HG02938 (cell line): ENCODE measurements at regions not wholly inside any gene's neighbourhood (a gene's known extent, or its start where the extent isn't known, plus 50 kb on each side); places are given as distances from the start of the nearest gene placed in this dataset.
"Not testable (repeated sequence)": the region's sequence is repeated elsewhere in the genome, so short reads cannot be mapped to it uniquely, and the experiment has no call there.

Experiments
- ATAC-seq: cut with Tn5 transposase; IDR thresholded peaks from one replicate; pipeline ENCODE4 v1.9.1; 2021; ENCODE audit warnings: mild to moderate bottlenecking, moderate library complexity; ENCODE audit not compliant: unreplicated experiment

DNA sequence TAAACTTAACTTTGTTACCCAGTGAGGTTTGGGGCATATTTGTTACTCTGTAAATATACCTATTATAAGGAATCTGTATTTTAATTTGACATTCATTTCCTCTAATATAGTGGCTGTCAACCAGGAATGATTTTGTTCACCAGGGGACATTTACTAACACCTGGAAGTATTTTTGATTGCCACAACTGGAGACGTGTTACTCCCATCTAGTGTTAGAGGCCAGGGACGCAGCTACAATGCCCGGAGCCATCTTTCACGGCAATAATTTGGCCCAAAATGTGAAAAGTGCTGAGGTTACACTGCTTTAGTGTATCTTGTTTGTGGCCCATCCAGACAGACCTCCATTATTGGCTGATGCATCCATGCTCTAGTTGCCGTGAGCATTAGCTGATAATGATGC lies 881.3 kb upstream of the ATXN7L3B start:
- ATAC-seq: no peak

DNA sequence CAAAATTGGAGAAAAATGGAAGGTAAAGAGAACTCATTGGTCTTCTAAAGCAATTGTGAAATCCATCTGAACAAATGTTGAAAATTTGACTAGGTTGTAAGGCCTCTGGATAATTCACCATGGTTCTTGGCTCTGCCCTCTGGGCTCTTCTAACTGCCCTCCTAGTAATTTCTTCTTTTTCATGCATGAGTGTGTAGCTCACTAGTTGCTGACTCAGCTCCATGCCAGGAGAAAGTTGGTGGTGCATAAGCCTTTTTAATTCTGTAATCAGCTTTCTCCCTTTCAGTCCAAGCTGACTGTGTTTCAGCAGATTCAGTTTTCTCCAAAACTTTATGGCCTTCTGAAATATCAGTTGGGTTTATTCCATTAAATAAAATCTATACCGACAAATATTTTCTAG lies 877.8 kb upstream of the ATXN7L3B start:
- ATAC-seq: no peak

DNA sequence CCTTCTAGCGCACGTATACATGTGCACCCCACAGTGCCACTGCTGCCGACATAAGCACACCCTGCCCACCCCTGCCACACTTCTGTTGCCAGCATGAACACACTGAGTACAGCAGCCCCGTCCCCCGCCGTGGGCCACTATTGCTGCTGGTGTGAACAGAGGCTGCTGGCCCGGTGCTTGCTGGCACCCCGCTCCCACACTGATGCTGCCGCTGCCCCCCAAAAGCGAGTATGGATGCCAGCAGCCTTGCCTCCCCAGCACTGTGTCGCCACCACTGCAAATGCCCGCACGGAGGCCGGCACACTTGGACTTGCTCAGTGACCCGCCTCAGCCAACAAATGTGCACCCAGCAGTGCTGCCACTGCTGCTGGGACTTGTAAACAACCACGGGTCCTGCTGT lies 872.4 kb upstream of the ATXN7L3B start:
- no peak for ATAC-seq

DNA sequence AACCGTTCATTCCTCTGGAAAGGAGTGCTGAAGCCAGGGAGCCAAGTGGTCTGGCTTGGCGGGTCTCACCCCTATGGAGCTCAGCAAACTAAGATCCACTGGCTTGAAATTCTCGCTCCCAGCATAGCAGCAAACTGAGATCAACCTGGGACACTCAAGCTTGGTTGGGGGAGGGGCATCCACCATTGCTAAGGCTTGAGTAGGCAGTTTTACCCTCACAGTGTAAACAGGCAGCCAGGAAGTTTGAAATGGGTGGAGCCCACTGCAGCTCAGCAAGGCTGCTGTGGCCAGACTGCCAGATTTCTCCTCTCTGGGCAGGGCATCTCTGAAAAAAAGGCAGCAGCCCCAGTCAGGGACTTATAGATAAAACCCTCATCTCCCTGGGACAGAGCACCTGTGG lies 866.1 kb upstream of the ATXN7L3B start:
- ATAC-seq: not testable (repeated sequence)

DNA sequence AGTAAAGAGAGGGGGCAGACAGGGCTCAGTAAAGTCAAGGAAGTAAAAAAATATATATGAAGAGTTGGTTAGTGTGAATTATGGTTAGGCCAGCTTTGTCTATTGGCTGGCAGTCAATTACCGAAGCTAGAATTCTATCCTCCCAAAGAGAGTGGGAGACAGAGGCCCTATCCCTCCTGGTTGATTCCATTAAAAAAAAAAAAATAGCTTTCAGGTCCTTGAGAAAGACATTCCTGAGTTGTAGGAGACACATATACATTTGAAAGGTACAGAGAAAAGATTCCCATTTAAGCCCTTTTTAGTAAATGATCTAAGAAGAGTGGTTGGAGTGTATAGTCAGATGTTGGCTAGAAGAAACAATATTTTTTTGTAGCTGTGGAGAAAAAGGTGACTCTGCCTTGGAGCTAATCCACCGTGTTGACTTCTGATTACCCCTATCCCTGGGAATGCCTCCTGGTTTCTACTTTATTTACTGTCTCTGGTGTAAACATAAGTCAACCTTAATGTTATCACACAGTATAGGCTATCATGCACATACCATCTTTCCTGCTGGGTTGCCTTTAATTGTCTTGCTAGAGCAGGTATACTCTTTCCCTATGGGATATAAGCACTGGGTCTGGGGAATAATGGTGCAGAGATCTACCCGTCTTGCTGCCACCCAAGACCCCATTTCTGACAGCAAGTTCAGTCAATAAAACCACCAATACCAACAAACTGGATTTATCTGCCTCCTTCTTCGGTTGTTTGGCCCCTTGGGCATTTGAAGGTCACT lies 859.9 kb upstream of the ATXN7L3B start:
- ATAC-seq: no peak

DNA sequence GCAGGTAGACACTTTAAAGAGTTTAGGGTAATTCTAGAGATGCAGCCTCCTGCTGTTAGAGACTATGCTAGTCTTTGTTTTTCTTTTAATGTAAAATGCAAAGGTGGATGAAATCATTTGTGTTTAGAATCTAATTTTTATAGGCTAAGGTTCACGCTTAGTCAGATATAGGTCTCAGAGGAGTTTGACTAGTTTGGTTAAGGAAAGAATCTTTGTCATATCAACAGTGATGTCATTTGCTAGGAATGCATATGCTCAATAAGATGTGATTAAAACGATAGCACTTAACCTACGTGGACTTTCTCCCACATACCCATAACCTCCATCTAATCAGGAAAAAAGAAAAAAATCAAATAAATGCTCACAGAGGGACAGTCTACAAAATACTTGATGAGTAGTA lies 859.3 kb upstream of the ATXN7L3B start:
- ATAC-seq: no peak

DNA sequence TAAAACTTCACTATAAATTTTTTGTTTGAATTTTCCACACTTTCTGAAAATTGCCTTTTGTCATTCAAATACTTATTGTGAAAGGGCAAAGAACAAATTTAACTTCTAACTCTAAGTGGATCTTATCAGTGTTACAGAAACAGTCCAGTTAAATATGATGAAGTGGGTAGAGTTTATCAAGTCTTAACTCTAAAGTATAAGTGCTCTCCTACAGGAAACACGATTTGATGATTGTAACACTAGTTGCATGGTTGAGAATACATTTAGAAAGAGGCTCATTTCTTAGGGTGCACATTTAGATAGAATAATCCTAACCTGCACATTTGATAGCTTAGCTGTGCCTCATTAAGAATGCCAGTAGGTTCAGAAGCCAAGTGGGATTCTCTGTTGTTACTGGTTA lies 838.3 kb upstream of the ATXN7L3B start:
- no peak for ATAC-seq

DNA sequence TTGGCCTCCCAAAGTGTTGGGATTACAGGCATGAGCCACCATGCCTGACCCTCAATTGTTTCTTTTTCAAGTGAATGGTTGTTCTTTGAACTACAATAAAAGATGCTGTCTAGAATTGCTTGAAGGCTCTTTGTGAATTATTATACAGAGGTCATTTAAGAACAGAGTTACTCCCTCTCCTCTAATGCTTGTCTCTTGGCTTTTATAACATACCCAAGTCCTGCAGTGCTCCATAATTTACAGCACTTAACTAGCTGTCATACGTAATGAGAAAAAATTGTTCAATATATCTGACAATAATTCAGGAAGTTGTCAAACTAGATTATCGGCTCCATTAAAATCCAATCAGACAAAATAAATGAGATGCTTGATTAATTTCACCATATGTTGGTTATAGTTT lies 823.0 kb upstream of the ATXN7L3B start:
- ATAC-seq: no peak

DNA sequence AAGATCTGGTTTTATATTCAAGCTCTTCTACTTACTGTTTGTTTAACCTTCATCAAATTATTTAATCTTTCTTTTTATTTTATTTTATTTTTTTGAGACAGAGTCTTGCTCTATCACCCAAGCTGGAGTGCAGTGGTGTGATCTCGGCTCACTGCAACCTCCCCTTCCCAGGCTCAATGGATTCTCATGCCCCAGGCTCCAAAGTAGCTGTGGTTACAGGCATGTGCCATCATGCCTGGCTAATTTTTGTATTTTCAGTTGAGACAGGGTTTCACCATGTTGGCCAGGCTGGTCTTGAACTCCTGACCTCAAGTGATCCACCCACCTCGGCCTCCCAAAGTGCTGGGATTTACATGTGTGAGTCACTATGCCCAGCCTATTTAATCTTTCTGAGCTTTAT lies 821.5 kb upstream of the ATXN7L3B start:
- ATAC-seq: not testable (repeated sequence)

DNA sequence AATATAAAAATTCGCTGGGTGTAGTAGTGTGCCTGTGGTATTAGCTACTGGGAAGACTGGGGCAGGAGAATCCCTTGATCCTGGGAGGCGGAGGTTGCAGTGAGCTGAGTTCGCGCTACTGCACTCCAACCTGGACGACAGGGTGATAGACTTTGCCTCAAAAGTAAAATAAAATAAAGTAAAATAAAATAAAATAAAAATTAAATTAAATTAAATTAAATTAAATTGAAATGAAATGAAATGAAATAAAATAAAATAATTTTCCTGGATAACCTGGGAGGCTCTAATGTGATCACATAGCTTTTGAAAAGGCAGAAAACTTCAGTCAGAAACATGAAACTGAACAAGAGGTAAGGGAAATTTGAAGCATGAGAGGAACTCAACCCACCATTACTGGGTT lies 818.4 kb upstream of the ATXN7L3B start:
- no peak for ATAC-seq

DNA sequence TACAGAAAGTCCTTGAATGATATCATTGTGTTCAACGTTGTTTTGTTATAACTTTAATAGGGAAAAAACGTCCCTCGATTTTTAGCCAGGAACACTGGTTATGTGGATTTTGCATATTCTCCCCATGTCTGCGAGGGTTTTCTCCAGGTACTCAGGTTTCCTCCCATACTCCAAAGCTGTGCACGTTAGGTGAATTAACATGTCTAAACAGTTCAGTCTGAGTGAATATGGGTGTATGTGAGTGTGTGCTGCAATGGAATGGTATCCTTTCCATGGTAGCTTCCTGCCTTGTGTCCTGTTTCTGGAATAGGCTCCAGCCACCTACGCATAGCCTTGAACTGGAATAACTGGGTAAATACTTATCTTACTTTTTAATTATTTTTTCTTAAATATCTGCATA lies 810.8 kb upstream of the ATXN7L3B start:
- ATAC-seq: no peak

DNA sequence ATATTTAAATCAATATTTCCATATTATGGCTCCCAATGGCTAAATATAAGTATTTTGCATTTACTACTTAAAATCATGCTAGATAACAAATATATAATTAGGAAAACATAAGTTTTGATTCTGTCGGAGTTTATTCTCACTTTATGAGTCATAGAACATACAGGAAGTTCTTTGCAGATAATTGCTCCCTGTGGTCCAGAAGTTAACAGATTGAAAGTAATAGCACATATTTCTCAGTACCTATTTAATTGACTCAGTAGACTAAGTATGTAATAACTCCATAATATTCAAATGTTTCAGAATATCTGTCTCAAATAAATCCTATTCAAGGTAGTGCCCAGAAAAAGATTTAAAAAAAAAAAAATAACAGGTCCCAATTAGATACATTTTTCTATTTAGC lies 806.0 kb upstream of the ATXN7L3B start:
- no peak for ATAC-seq

DNA sequence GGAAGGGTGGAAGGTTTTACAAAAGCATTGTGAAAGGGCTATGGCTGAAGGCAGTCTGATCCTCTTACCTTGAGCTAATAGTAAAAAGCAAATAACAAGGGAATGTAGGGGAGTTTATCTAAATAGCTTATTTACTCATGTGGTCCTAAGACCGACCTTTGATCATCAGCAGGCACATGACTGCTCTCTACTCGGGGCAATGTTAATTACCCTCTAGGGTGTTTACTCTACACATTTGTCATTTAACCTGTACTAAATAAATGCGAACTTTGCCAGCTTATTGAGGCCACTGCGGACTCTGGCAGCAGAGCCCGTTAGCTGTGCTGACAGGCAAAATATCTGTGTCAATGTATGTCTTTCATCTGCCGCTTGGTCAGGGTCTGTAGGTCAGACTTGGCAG lies 768.3 kb upstream of the ATXN7L3B start:
- ATAC-seq: no peak

DNA sequence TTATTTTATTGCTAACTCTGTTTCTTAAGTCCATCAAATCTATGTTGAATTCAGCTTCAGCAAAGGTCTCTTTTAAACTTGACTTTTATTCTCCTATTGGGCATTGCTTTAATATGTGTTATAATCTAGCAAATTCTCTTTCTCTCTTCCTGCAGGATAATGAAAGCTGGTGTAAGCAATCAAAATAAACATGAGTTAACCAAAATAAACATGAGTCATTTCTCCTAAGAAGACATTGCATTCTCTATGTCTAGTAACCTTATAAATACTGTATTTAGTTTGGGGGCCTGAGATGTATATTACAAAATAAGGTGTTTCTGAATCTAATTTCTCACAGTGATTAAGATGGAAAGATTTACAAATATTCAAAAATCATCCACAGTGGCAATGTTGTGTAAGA lies 739.1 kb upstream of the ATXN7L3B start:
- ATAC-seq: no peak

DNA sequence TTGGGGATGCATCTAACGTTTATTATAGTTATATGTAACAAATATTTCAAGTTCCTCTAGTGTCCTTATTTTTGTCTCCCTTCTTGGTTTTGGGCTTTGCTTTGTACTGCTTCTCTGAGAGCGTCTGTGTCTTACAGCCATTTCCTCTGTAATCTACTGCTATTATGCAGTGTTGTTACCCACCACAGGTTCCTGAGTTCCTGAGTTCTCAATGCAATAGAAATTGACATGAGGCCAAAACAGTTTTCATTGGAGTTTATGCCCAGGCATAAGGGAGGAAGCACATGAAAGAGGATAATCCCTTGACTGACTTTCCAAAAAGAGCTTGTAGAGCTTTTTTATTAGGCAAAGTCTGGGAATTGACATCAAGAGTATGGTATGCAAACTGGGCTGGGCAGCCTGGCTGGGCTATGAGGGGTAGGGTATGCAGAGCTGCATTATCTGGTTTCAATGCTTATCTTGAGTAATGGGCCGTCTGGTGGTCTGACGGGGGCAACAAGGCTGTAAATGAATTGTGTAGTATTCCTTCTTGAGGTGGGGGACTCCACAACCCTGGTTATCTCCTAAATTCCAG lies 722.5 kb upstream of the ATXN7L3B start:
- no peak for ATAC-seq

DNA sequence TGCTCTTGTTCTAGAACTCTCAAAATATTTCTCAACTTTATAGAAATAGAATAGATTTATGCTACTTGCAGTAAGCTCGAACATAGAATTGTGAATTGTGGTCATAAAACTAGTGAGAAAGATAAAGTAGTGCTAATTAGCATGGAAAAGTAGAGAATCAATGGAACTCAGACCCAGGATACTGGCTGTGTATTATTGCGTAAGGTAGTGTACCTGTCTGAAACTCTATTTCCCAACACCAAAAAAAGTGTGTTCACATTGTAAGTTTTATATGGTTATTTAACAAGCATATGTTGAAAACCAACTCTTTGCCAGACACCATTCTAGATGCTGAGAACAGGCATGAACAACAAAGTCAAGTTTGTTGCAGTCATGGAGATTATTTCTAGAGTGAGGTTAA lies 720.5 kb upstream of the ATXN7L3B start:
- ATAC-seq: no peak

DNA sequence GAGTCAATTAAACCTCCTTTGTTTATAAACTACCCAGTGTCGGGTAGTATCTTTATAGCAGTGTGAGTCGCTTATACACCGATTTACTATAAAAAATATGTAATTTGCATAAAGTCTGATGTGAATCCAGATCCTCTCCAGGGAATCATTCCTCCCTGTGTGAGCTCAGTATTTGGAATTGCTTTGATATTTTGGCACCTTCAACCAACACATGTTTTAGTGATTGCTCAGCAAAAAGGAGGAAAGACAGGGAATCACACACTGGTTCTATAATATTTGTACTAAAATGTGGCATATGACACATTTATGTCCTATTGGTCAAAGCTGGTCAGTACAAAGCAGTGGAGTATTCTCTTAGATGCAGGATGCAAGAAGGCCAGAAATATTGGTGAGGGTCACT lies 703.9 kb upstream of the ATXN7L3B start:
- ATAC-seq: no peak

DNA sequence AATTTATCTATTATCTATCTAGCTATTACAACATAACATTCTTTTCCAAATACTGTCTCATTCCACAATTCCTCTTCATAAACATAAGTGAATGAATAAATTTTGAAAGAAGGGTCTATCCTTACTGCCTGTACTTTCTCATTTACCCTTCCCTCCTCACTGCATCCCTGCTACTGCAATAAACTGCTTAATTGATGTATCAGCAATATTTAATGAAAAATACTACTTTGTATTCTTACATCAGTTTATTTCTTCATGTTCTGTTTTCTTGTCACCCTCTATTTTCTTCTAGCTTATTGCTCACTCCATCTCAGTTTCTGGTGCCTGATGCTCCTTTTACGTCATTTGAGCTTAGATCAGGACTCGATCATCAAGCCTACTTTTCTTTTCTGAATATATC lies 695.7 kb upstream of the ATXN7L3B start:
- no peak for ATAC-seq

DNA sequence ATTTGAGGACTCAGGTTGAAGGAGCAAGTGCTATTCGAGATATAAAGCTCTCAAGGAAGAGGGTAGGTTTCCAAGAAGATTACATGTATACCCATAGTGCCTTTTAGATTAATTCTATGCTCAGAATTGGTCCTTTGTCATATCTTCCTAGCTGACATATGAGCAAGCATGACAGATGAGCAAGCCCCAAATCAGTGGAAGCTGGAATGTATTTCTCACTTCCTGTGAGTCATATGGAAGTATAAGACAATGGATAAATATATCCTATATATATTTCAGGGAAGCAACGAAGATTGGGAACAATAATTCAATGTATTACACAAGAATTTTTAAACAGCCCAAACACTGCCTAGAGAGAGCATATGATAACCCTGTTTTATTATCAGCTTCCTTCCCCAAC lies 674.1 kb upstream of the ATXN7L3B start:
- no peak for ATAC-seq

DNA sequence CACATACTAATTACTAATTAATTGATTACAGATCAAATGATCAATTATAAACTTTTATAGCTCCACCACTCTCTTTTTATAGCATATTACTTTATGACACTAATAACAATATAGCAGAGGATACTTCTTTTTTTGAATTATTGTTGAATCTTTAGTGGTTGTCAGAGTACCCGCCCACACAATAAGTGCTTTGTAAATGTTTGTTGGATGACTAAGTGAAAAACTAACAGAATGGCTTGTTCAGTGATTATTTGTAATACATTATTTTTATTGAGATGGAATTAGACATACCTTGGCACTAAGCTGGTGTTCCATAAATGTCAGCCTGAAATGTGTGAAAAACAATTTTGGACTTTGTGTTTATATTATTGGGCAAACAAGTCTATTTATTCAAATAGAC lies 670.5 kb upstream of the ATXN7L3B start:
- no peak for ATAC-seq

DNA sequence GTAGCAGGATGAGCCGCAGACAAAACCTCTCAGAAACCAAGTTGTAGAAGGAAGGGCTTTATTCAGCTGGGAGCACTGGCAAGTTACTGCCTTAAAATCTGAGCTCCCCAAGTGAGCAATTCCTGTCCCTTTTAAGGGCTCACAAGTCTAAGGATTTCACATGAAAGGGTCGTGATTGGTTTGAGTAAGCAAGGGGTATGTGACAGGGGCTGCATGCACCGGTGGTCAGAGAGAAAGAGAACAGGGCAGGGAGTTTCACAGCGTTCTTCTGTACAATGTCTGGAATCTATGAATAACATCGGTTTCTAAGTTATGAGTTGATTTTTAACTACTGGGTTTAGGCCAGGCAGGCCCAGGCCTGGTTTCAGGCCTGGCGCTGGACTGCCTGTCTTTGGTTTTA lies 660.3 kb upstream of the ATXN7L3B start:
- not testable (repeated sequence) for ATAC-seq

DNA sequence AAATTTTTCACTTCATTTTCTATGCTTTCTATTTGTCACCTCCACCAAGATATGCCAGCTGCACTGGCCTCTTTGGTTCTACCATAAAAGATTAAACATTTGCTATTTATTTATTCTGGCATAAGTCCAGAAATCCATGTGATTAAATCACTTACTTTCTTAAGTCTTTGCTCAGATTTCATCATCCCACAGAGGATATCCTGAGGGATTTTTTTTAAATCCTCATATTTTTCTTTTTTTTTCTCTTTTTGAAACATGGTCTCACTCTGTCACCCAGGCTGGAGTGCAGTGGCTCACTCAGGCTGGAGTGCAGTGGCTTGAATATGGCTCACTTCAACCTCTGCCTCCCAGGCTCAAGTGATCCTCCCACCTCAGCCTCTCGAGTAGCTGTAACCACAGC lies 645.4 kb upstream of the ATXN7L3B start:
- ATAC-seq: no peak

DNA sequence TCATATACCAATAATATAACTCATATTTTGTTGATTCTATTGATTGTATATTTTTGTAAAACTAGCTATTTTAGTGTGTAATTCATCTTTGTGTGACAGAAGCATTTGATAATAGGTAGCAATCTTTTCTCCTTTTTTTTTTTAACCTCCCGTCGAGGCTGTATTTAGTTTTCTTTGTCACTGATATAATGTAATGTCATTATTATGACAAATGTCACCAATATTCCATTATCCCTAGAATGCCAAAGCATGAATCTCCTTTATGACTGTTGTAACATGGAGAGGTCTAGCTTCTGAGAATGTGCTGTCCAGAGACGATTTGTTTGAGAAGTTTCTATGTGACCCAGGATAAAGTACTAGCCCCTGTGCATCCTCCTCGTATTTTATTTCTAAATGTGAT lies 639.0 kb upstream of the ATXN7L3B start:
- ATAC-seq: no peak
